Panc1 (cell line): ENCODE measurements at regions not wholly inside any gene's neighbourhood (a gene's known extent, or its start where the extent isn't known, plus 50 kb on each side); places are given as distances from the start of the nearest gene placed in this dataset.

ENCODE experiments used
- ATAC-seq: fragments of 200-7000 bp; cut with Tn5 transposase; 2 replicates; pipeline ENCODE4 v1.9.1; 2020; ENCODE audit warnings: mild to moderate bottlenecking, moderate library complexity
- BruUV-seq: library from RNA; stranded (reverse); fragments of 400-500 nt; replicated peaks from 2 replicates; lab custom pipeline; 2021; lab: Mats Ljungman, UMichigan
- CTCF ChIA-PET: fragments of 300-600 bp; sonication (Branson Sonifier 250); formaldehyde crosslinking; loops from one replicate; lab custom pipeline; 2022; ENCODE audit warnings: antibody characterized with exemption; lab: Charles Lee
- POLR2A ChIA-PET: fragments of 300-600 bp; sonication (Branson Sonifier 250); formaldehyde crosslinking; loops from one replicate; lab custom pipeline; 2022; ENCODE audit warnings: antibody characterized with exemption; lab: Charles Lee
- DNase-seq: peaks from one replicate; pipeline ENCODE4 v3.0.0-alpha.2; 2010; ENCODE audit warnings: low read depth, low spot score
- H3K27ac ChIP-seq: 2 replicates; pipeline ENCODE4 v1.5.1; 2011; ENCODE audit warnings: mild to moderate bottlenecking, low read length, inconsistent platforms
- H3K27me3 ChIP-seq: fragments of 200-500 bp; sonication (Bioruptor generic); 2 replicates; pipeline ENCODE4 v1.6.0; 2014; ENCODE audit warnings: low read length, inconsistent platforms; ENCODE audit not compliant: control insufficient read depth, insufficient read depth
- H3K36me3 ChIP-seq: fragments of 200-500 bp; sonication (Bioruptor generic); 2 replicates; pipeline ENCODE4 v1.5.1; 2014; ENCODE audit warnings: inconsistent platforms, mild to moderate bottlenecking, low read length, moderate library complexity; ENCODE audit not compliant: control insufficient read depth, insufficient read depth
- H3K4me1 ChIP-seq: 2 replicates; pipeline ENCODE4 v1.5.1; 2011; ENCODE audit warnings: inconsistent platforms, mild to moderate bottlenecking, low read length, moderate library complexity; ENCODE audit not compliant: control insufficient read depth, insufficient read depth
- H3K4me3 ChIP-seq, 2 experiments: 2 replicates each; pipeline ENCODE4 v1.5.1; 2011 to 2012; ENCODE audit warnings: low read depth in 2 of 2, low read length in 2 of 2, mild to moderate bottlenecking in 2 of 2, inconsistent platforms in 1 of 2, moderate library complexity in 1 of 2
- H3K9me3 ChIP-seq: fragments of 200-500 bp; sonication (Bioruptor generic); 2 replicates; pipeline ENCODE4 v1.5.1; 2014; ENCODE audit warnings: low read depth, mild to moderate bottlenecking, inconsistent platforms, low read length, moderate library complexity; ENCODE audit not compliant: control insufficient read depth, insufficient read depth
- POLR2AphosphoS5 ChIP-seq: IDR thresholded peaks from 2 replicates; pipeline ENCODE4 v1.6.1; 2012; ENCODE audit warnings: mild to moderate bottlenecking, low read depth, low read length, moderate library complexity
- SIN3A ChIP-seq: IDR thresholded peaks from 2 replicates; pipeline ENCODE4 v1.6.1; 2012; ENCODE audit warnings: low read depth, mild to moderate bottlenecking, low read length, moderate library complexity, borderline replicate concordance; ENCODE audit not compliant: insufficient read depth
- TCF7L2 ChIP-seq: IDR thresholded peaks from 2 replicates; pipeline ENCODE4 v1.6.1; 2011; ENCODE audit warnings: mild to moderate bottlenecking, low read depth, low read length, inconsistent platforms
- in situ Hi-C: cut with HindIII; loops from 2 replicates; pipeline ENCODE4 v1.10.0; 2016; ENCODE audit warnings: low sequenced_read_pairs, low pct_unique_long_range_greater_than_20kb
- intact Hi-C: fragments of 100-400 bp; cut with micrococcal nuclease; formaldehyde crosslinking; loops from one replicate; pipeline ENCODE4 v1.10.0; 2022; ENCODE audit not compliant: unreplicated experiment
- TF ChIP-seq, protein P1 (sequence below), 2 experiments: IDR thresholded peaks; 2 replicates each; pipeline ENCODE4 v1.6.1; 2011 to 2012; ENCODE audit warnings: low read depth in 2 of 2, control low read depth in 1 of 2, low read length in 1 of 2, mild to moderate bottlenecking in 1 of 2, moderate library complexity in 1 of 2; ENCODE audit not compliant: insufficient read depth in 1 of 2
- TF ChIP-seq, protein P2 (sequence below): fragments of 450-650 bp; IDR thresholded peaks from 2 replicates; pipeline ENCODE4 v1.5.1; 2017; ENCODE audit warnings: mild to moderate bottlenecking

DNA sequence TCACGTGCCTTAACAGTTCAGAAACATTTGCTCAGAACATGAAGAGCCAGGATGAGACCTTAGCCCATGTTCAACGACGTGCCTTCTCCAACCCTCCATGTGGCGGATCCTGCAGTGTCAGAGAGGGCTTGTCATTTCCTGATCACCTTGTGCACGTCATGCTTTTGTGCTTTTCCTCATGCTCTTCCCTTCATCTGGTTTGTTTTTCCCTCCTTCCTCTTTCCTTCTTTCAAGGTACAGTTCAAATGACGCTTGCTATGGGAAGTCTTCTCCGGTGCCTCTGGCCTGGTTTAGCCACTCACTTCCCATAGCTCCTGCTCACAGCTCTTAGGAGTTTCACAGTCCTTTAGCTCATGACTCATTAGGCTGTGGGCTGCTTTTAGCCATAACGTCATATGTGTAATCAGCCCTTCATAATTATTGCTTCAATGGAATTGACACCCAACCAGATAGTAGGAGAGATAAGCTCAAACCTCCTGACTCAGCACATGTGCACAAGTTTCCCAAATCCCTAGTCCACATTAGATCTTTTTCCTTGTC lies 102.7 kb upstream of the CNKSR3 start:
- no peak for TF ChIP-seq POLR2AphosphoS5
- no peak for TF ChIP-seq SIN3A
- TF ChIP-seq, protein P1, sequence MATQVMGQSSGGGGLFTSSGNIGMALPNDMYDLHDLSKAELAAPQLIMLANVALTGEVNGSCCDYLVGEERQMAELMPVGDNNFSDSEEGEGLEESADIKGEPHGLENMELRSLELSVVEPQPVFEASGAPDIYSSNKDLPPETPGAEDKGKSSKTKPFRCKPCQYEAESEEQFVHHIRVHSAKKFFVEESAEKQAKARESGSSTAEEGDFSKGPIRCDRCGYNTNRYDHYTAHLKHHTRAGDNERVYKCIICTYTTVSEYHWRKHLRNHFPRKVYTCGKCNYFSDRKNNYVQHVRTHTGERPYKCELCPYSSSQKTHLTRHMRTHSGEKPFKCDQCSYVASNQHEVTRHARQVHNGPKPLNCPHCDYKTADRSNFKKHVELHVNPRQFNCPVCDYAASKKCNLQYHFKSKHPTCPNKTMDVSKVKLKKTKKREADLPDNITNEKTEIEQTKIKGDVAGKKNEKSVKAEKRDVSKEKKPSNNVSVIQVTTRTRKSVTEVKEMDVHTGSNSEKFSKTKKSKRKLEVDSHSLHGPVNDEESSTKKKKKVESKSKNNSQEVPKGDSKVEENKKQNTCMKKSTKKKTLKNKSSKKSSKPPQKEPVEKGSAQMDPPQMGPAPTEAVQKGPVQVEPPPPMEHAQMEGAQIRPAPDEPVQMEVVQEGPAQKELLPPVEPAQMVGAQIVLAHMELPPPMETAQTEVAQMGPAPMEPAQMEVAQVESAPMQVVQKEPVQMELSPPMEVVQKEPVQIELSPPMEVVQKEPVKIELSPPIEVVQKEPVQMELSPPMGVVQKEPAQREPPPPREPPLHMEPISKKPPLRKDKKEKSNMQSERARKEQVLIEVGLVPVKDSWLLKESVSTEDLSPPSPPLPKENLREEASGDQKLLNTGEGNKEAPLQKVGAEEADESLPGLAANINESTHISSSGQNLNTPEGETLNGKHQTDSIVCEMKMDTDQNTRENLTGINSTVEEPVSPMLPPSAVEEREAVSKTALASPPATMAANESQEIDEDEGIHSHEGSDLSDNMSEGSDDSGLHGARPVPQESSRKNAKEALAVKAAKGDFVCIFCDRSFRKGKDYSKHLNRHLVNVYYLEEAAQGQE (IDR thresholded peaks at IDR 0.05; ENCODE audit: insufficient read depth in 1 of 2, low read depth in 2 of 2, low read length in 1 of 2), result no peak
- TF ChIP-seq, protein P2, sequence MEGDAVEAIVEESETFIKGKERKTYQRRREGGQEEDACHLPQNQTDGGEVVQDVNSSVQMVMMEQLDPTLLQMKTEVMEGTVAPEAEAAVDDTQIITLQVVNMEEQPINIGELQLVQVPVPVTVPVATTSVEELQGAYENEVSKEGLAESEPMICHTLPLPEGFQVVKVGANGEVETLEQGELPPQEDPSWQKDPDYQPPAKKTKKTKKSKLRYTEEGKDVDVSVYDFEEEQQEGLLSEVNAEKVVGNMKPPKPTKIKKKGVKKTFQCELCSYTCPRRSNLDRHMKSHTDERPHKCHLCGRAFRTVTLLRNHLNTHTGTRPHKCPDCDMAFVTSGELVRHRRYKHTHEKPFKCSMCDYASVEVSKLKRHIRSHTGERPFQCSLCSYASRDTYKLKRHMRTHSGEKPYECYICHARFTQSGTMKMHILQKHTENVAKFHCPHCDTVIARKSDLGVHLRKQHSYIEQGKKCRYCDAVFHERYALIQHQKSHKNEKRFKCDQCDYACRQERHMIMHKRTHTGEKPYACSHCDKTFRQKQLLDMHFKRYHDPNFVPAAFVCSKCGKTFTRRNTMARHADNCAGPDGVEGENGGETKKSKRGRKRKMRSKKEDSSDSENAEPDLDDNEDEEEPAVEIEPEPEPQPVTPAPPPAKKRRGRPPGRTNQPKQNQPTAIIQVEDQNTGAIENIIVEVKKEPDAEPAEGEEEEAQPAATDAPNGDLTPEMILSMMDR, result no peak
- no peak for TF ChIP-seq TCF7L2
- Histone ChIP-seq H3K27me3 (no peaks in the 10 kb centered on the region), H3K9me3 (no peaks in the 10 kb centered on the region), H3K27ac (no peak overlapping the region), H3K36me3 (no peaks in the 10 kb centered on the region), H3K4me1 (peaks cover 12% of the 10 kb centered on the region), H3K4me3 (no peak overlapping the region)
- in situ Hi-C loops (no loop called here), intact Hi-C loops (no loop called here)
- ATAC-seq (no peak), DNase-seq (no peak)
- POLR2A ChIA-PET, result interaction anchor here (0.6 kb wide), 2 partner anchors 9 to 58 kb away, joined by 4 to 12 read pairs; no protein-coding TSS in a partner anchor
- no TSS peak for BruUV-seq
- CTCF ChIA-PET, result no interaction called here

DNA sequence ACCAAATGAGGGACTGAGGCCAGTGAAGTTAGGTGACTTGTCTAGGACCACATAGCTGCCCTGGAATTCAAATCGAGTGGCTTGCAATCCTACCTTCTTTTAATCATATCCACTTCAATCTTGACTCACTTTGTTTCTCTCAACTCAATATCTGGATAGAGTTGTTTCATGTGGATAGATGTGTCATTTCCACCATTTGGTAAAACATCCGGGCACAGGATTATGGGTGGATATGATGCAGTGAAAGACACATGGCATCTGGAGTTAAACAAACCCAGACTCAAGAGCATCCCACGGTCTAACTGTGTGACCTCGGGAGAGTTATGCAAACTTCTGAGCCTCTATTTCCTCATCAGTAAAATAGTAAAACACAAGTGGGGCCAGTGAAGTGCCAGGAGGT lies 103.6 kb upstream of the CNKSR3 start:
- in situ Hi-C loops, result no loop called here
- intact Hi-C loops, result no loop called here
- H3K9me3 ChIP-seq, result no peaks in the 10 kb centered on the region
- no peaks in the 10 kb centered on the region for H3K27me3 ChIP-seq
- ATAC-seq (no peak), DNase-seq (no peak)
- peak overlapping the region; percentile 4; the same call in 1 of the 2 replicates for H3K27ac ChIP-seq
- no peak overlapping the region for H3K4me3 ChIP-seq
- TF ChIP-seq, protein P2, result no peak
- no peak for TF ChIP-seq TCF7L2
- TF ChIP-seq, protein P1 (IDR thresholded peaks at IDR 0.05; ENCODE audit: insufficient read depth in 1 of 2, low read depth in 2 of 2, low read length in 1 of 2), result no peak
- TF ChIP-seq POLR2AphosphoS5, result no peak
- no peak for TF ChIP-seq SIN3A
- ChIA-PET POLR2A (interaction anchor here (0.6 kb wide), 1 partner anchor 59 kb away, joined by 12 read pairs; no protein-coding TSS in a partner anchor), CTCF (no interaction called here)
- H3K4me1 ChIP-seq, result peaks cover 12% of the 10 kb centered on the region
- no TSS peak for BruUV-seq
- H3K36me3 ChIP-seq, result no peaks in the 10 kb centered on the region
